Naive thymus-derived CD4-positive, alpha-beta T cell (primary cell): ENCODE measurements at regions not wholly inside any gene's neighbourhood (a gene's known extent, or its start where the extent isn't known, plus 50 kb on each side); places are given as distances from the start of the nearest gene placed in this dataset.

Source experiments
- ATAC-seq: fragments of 150-1000 bp; cut with Tn5 transposase; 2 replicates; pipeline ENCODE4 v1.10.0; 2021; ENCODE audit warnings: mild to moderate bottlenecking, moderate library complexity
- CTCF ChIA-PET: fragments of 350-600 bp; sonication (Branson Sonifier 250); formaldehyde crosslinking; loops from one replicate; lab custom pipeline; 2021; ENCODE audit warnings: antibody characterized with exemption; lab: Charles Lee
- POLR2A ChIA-PET: fragments of 350-600 bp; sonication (Branson Sonifier 250); formaldehyde crosslinking; loops from one replicate; lab custom pipeline; 2021; ENCODE audit warnings: antibody characterized with exemption, inconsistent platforms; lab: Charles Lee
- DNase-seq, 9 donors: peaks; one replicate each; pipeline versions ENCODE4 v3.0.0 to v3.0.0-alpha.2; 2020 to 2022; ENCODE audit warnings: mixed read lengths in 1 of 9
- H3K27ac ChIP-seq: one replicate; pipeline ENCODE4 v1.7.0; 2013; ENCODE audit warnings: mild to moderate bottlenecking, low read depth, low read length, moderate library complexity
- H3K27me3 ChIP-seq, 2 donors: one replicate each; pipeline ENCODE4 v1.7.0; 2013; ENCODE audit warnings: low read length in 2 of 2, mild to moderate bottlenecking in 2 of 2, moderate library complexity in 2 of 2; ENCODE audit not compliant: control insufficient read depth in 2 of 2, insufficient read depth in 2 of 2
- H3K36me3 ChIP-seq, 3 experiments: 1 replicate in 2 of 3; 2 replicates in 1 of 3; pipeline ENCODE4 v1.7.0; 2013; ENCODE audit warnings: low read length in 3 of 3, mild to moderate bottlenecking in 3 of 3, moderate library complexity in 1 of 3; ENCODE audit not compliant: insufficient read depth in 3 of 3, control insufficient read depth in 2 of 3
- H3K4me1 ChIP-seq, 2 donors: one replicate each; pipeline ENCODE4 v1.7.0; 2013; ENCODE audit warnings: low read length in 2 of 2, mild to moderate bottlenecking in 2 of 2, moderate library complexity in 1 of 2; ENCODE audit not compliant: control insufficient read depth in 2 of 2, insufficient read depth in 2 of 2
- H3K4me3 ChIP-seq: 2 replicates; pipeline ENCODE4 v1.7.0; 2013; ENCODE audit warnings: mild to moderate bottlenecking, low read length
- H3K9me3 ChIP-seq, 3 experiments: 1 replicate in 2 of 3; 2 replicates in 1 of 3; pipeline ENCODE4 v1.7.0; 2013; ENCODE audit warnings: low read length in 3 of 3; ENCODE audit not compliant: control insufficient read depth in 2 of 3
- H3K27ac Mint-ChIP-seq, 9 donors: one replicate each; pipeline ENCODE4 v1.8.0; 2020 to 2022; ENCODE audit warnings: mixed read lengths in 9 of 9, mild to moderate bottlenecking in 8 of 9, moderate library complexity in 5 of 9, inconsistent platforms in 2 of 9
- H3K27me3 Mint-ChIP-seq, 5 donors: one replicate each; pipeline ENCODE4 v1.8.0; 2021 to 2022; ENCODE audit warnings: mixed read lengths in 5 of 5, mild to moderate bottlenecking in 1 of 5
- H3K36me3 Mint-ChIP-seq, 5 donors: one replicate each; pipeline ENCODE4 v1.8.0; 2020 to 2022; ENCODE audit warnings: mixed read lengths in 5 of 5, mild to moderate bottlenecking in 3 of 5, inconsistent platforms in 1 of 5
- H3K4me1 Mint-ChIP-seq, 7 donors: one replicate each; pipeline ENCODE4 v1.8.0; 2020 to 2022; ENCODE audit warnings: mixed read lengths in 7 of 7, mild to moderate bottlenecking in 3 of 7, inconsistent platforms in 1 of 7
- H3K4me3 Mint-ChIP-seq, 10 donors: one replicate each; pipeline ENCODE4 v1.8.0; 2020 to 2022; ENCODE audit warnings: mild to moderate bottlenecking in 10 of 10, mixed read lengths in 10 of 10, moderate library complexity in 6 of 10, inconsistent platforms in 2 of 10
- H3K9me3 Mint-ChIP-seq, 11 donors: one replicate each; pipeline ENCODE4 v1.8.0; 2020 to 2022; ENCODE audit warnings: mixed read lengths in 11 of 11, mild to moderate bottlenecking in 4 of 11, inconsistent platforms in 1 of 11, moderate library complexity in 1 of 11
- intact Hi-C, 2 donors: fragments of 100-400 bp; cut with micrococcal nuclease; formaldehyde crosslinking; loops; one replicate each; pipeline ENCODE4 v1.15.1; 2023

GRCh38 chr11:126140926-126141280, 70.5 kb downstream of the RPUSD4 start:
- Histone ChIP-seq H3K4me3 (no peak overlapping the region), H3K9me3 (no peaks in the 10 kb centered on the region), H3K36me3 (no peaks in the 10 kb centered on the region), H3K27ac (no peak overlapping the region), H3K27me3 (peaks cover 0 to 3% of the 10 kb centered on the region in 2 donors), H3K4me1 (no peaks in the 10 kb centered on the region)
- H3K9me3 Mint-ChIP-seq, result no peaks in the 10 kb centered on the region
- peaks cover 10 to 25% (median 15%) of the 10 kb centered on the region in 5 donors for H3K27me3 Mint-ChIP-seq
- H3K36me3 Mint-ChIP-seq, result no peaks in the 10 kb centered on the region
- no peaks in the 10 kb centered on the region for H3K4me1 Mint-ChIP-seq
- ChIA-PET POLR2A (no interaction called here), CTCF (no interaction called here)
- intact Hi-C loops, result no loop called here
- DNase-seq (no peak), ATAC-seq (no peak)
- no peak overlapping the region for H3K27ac Mint-ChIP-seq
- no peak overlapping the region for H3K4me3 Mint-ChIP-seq

- Histone ChIP-seq H3K4me3 (no peak overlapping the region), H3K27me3 (peaks cover 0 to 3% of the 10 kb centered on the region in 2 donors), H3K9me3 (no peaks in the 10 kb centered on the region), H3K4me1 (no peaks in the 10 kb centered on the region), H3K36me3 (no peaks in the 10 kb centered on the region), H3K27ac (no peak overlapping the region)
- no peak for ATAC-seq
- intact Hi-C loops, result no loop called here
- H3K9me3 Mint-ChIP-seq, result no peaks in the 10 kb centered on the region
- no peak for DNase-seq
- H3K36me3 Mint-ChIP-seq, result no peaks in the 10 kb centered on the region
- peaks cover 10 to 25% (median 15%) of the 10 kb centered on the region in 5 donors for H3K27me3 Mint-ChIP-seq
- no peak overlapping the region for H3K27ac Mint-ChIP-seq
- CTCF ChIA-PET, result no interaction called here
- no peaks in the 10 kb centered on the region for H3K4me1 Mint-ChIP-seq
- H3K4me3 Mint-ChIP-seq, result no peak overlapping the region
- POLR2A ChIA-PET, result no interaction called here
Observed at GRCh38 chr11:126140201-126140925, 71.1 kb downstream of the RPUSD4 start.

- no peaks in the 10 kb centered on the region for H3K4me1 Mint-ChIP-seq
Observed at GRCh38 chr11:126139111-126140091, 72.0 kb downstream of the RPUSD4 start.

GRCh38 chr11:126138636-126139035, 72.8 kb downstream of the RPUSD4 start:
- Mint-ChIP-seq H3K9me3 (no peaks in the 10 kb centered on the region), H3K36me3 (no peaks in the 10 kb centered on the region), H3K27ac (no peak overlapping the region), H3K4me1 (no peaks in the 10 kb centered on the region), H3K27me3 (peaks cover 10 to 25% (median 15%) of the 10 kb centered on the region in 5 donors), H3K4me3 (no peak overlapping the region)
- CTCF ChIA-PET, result no interaction called here
- H3K9me3 ChIP-seq, result no peaks in the 10 kb centered on the region
- DNase-seq (no peak), ATAC-seq (no peak)
- POLR2A ChIA-PET, result no interaction called here
- peaks cover 0 to 3% of the 10 kb centered on the region in 2 donors for H3K27me3 ChIP-seq
- no peak overlapping the region for H3K4me3 ChIP-seq
- intact Hi-C loops, result no loop called here
- no peak overlapping the region for H3K27ac ChIP-seq
- no peaks in the 10 kb centered on the region for H3K36me3 ChIP-seq
- no peaks in the 10 kb centered on the region for H3K4me1 ChIP-seq

More at GRCh38 chr11:126139111-126140091, 72.0 kb downstream of the RPUSD4 start:
- Histone ChIP-seq H3K36me3 (no peaks in the 10 kb centered on the region), H3K4me1 (no peaks in the 10 kb centered on the region), H3K27ac (no peak overlapping the region), H3K9me3 (no peaks in the 10 kb centered on the region), H3K27me3 (peaks cover 0 to 3% of the 10 kb centered on the region in 2 donors), H3K4me3 (no peak overlapping the region)
- Mint-ChIP-seq H3K27me3 (peaks cover 10 to 25% (median 15%) of the 10 kb centered on the region in 5 donors), H3K4me3 (no peak overlapping the region), H3K9me3 (no peaks in the 10 kb centered on the region), H3K36me3 (no peaks in the 10 kb centered on the region), H3K27ac (no peak overlapping the region)
- intact Hi-C loops, result no loop called here
- ChIA-PET CTCF (no interaction called here), POLR2A (no interaction called here)
- ATAC-seq (no peak), DNase-seq (no peak)

GRCh38 chr11:126137136-126137535, 74.3 kb downstream of the RPUSD4 start:
- no peaks in the 10 kb centered on the region for H3K36me3 ChIP-seq
- no peak overlapping the region for H3K4me3 ChIP-seq
- CTCF ChIA-PET, result no interaction called here
- H3K9me3 Mint-ChIP-seq, result no peaks in the 10 kb centered on the region
- H3K36me3 Mint-ChIP-seq, result no peaks in the 10 kb centered on the region
- no peak overlapping the region for H3K27ac Mint-ChIP-seq
- H3K27me3 Mint-ChIP-seq, result peaks cover 10 to 22% (median 15%) of the 10 kb centered on the region in 5 donors
- POLR2A ChIA-PET, result no interaction called here
- no peak for ATAC-seq
- H3K4me1 ChIP-seq, result no peaks in the 10 kb centered on the region
- intact Hi-C loops, result no loop called here
- H3K27ac ChIP-seq, result no peak overlapping the region
- H3K27me3 ChIP-seq, result peaks cover 0 to 3% of the 10 kb centered on the region in 2 donors
- no peak for DNase-seq
- H3K9me3 ChIP-seq, result no peaks in the 10 kb centered on the region
- no peak overlapping the region for H3K4me3 Mint-ChIP-seq
- no peaks in the 10 kb centered on the region for H3K4me1 Mint-ChIP-seq

- H3K27ac Mint-ChIP-seq, result no peak overlapping the region
- intact Hi-C loops, result no loop called here
- POLR2A ChIA-PET, result no interaction called here
Observed at GRCh38 chr11:126136507-126136906, 73.8 kb upstream of the CDON start.

More at GRCh38 chr11:126136507-126136906, 73.8 kb upstream of the CDON start:
- DNase-seq (no peak), ATAC-seq (no peak)
- no peaks in the 10 kb centered on the region for H3K9me3 Mint-ChIP-seq
- H3K36me3 Mint-ChIP-seq, result no peaks in the 10 kb centered on the region
- no peaks in the 10 kb centered on the region for H3K4me1 Mint-ChIP-seq
- Histone ChIP-seq H3K27me3 (peaks cover 0 to 3% of the 10 kb centered on the region in 2 donors), H3K4me3 (no peak overlapping the region), H3K36me3 (no peaks in the 10 kb centered on the region), H3K27ac (no peak overlapping the region), H3K4me1 (no peaks in the 10 kb centered on the region), H3K9me3 (no peaks in the 10 kb centered on the region)
- CTCF ChIA-PET, result no interaction called here
- H3K4me3 Mint-ChIP-seq, result no peak overlapping the region
- H3K27me3 Mint-ChIP-seq, result peaks cover 10 to 22% (median 15%) of the 10 kb centered on the region in 5 donors
